Liver (tissue), 7 donors: ENCODE measurements at regions not wholly inside any gene's neighbourhood (a gene's known extent, or its start where the extent isn't known, plus 50 kb on each side); places are given as distances from the start of the nearest gene placed in this dataset.

ENCODE experiments used
- DNase-seq: peaks from one replicate; pipeline ENCODE4 v3.0.0-alpha.2; 2017; ENCODE audit warnings: low spot score
- H3K27ac ChIP-seq, 2 donors: one replicate each; pipeline ENCODE4 v1.7.0; 2013; ENCODE audit warnings: inconsistent platforms in 2 of 2, low read length in 2 of 2, control low read depth in 1 of 2, low read depth in 1 of 2, mild to moderate bottlenecking in 1 of 2
- H3K27me3 ChIP-seq, 4 donors: one replicate each; pipeline versions ENCODE4 v1.6.1 to v1.7.0; 2013; ENCODE audit warnings: low read length in 3 of 4, inconsistent platforms in 1 of 4, mild to moderate bottlenecking in 1 of 4, moderate library complexity in 1 of 4; ENCODE audit not compliant: control insufficient read depth in 4 of 4, insufficient read depth in 4 of 4
- H3K36me3 ChIP-seq, 4 donors: one replicate each; pipeline versions ENCODE4 v1.6.1 to v1.7.0; 2013; ENCODE audit warnings: low read length in 3 of 4, mild to moderate bottlenecking in 3 of 4, low read depth in 1 of 4, moderate library complexity in 1 of 4; ENCODE audit not compliant: control insufficient read depth in 4 of 4, insufficient read depth in 3 of 4
- H3K4me1 ChIP-seq, 4 donors: one replicate each; pipeline versions ENCODE4 v1.6.1 to v1.7.0; 2013; ENCODE audit warnings: low read length in 3 of 4, mild to moderate bottlenecking in 3 of 4, moderate library complexity in 1 of 4; ENCODE audit not compliant: control insufficient read depth in 4 of 4, insufficient read depth in 4 of 4
- H3K4me3 ChIP-seq, 3 donors: one replicate each; pipeline versions ENCODE4 v1.6.1 to v1.7.0; 2013; ENCODE audit warnings: low read length in 3 of 3, control low read depth in 1 of 3, low read depth in 1 of 3, mild to moderate bottlenecking in 1 of 3
- H3K9ac ChIP-seq, 2 donors: one replicate each; pipeline ENCODE4 v1.7.0; 2013; ENCODE audit warnings: low read length in 2 of 2, mild to moderate bottlenecking in 2 of 2, moderate library complexity in 2 of 2, control low read depth in 1 of 2, low read depth in 1 of 2
- H3K9me3 ChIP-seq, 4 donors: one replicate each; pipeline versions ENCODE4 v1.6.1 to v1.7.0; 2013; ENCODE audit warnings: low read length in 3 of 4; ENCODE audit not compliant: control insufficient read depth in 4 of 4
- ATF3 ChIP-seq: IDR thresholded peaks from 2 replicates; pipeline ENCODE4 v1.6.1; 2016; ENCODE audit warnings: antibody characterized with exemption
- EGR1 ChIP-seq, 2 donors: IDR thresholded peaks; 2 replicates each; pipeline ENCODE4 v1.6.1; 2016 to 2018; ENCODE audit warnings: antibody characterized with exemption in 2 of 2, low read depth in 2 of 2
- FOXA1 ChIP-seq: IDR thresholded peaks from 2 replicates; pipeline ENCODE4 v1.6.1; 2016; ENCODE audit warnings: antibody characterized with exemption
- FOXA2 ChIP-seq: IDR thresholded peaks from 2 replicates; pipeline ENCODE4 v1.6.1; 2016; ENCODE audit warnings: antibody characterized with exemption
- GABPA ChIP-seq, 2 donors: IDR thresholded peaks in 1 of 2; conservative IDR thresholded peaks in 1 of 2; 2 replicates each; pipeline ENCODE4 v1.6.1; 2016; ENCODE audit warnings: antibody characterized with exemption in 2 of 2, mild to moderate bottlenecking in 1 of 2, moderate library complexity in 1 of 2
- HNF4A ChIP-seq, 2 donors: conservative IDR thresholded peaks; 2 replicates each; pipeline ENCODE4 v1.6.1; 2016; ENCODE audit warnings: antibody characterized with exemption in 2 of 2, mild to moderate bottlenecking in 2 of 2
- JUND ChIP-seq, 2 donors: IDR thresholded peaks; 2 replicates each; pipeline ENCODE4 v1.6.1; 2016; ENCODE audit warnings: antibody characterized with exemption in 2 of 2
- MAX ChIP-seq: IDR thresholded peaks from 2 replicates; pipeline ENCODE4 v1.6.1; 2016; ENCODE audit warnings: antibody characterized with exemption
- NR2F2 ChIP-seq: IDR thresholded peaks from 2 replicates; pipeline ENCODE4 v1.6.1; 2016; ENCODE audit warnings: antibody characterized with exemption
- RAD21 ChIP-seq, 2 donors: IDR thresholded peaks; 2 replicates each; pipeline ENCODE4 v1.6.1; 2016; ENCODE audit warnings: antibody characterized with exemption in 2 of 2, mild to moderate bottlenecking in 2 of 2
- REST ChIP-seq: IDR thresholded peaks from 2 replicates; pipeline ENCODE4 v1.6.1; 2016; ENCODE audit warnings: antibody characterized with exemption, mild to moderate bottlenecking
- SP1 ChIP-seq: IDR thresholded peaks from 2 replicates; pipeline ENCODE4 v1.6.1; 2018; ENCODE audit warnings: antibody characterized with exemption, mild to moderate bottlenecking
- TAF1 ChIP-seq: conservative IDR thresholded peaks from 2 replicates; pipeline ENCODE4 v1.6.1; 2016; ENCODE audit warnings: antibody characterized with exemption, mild to moderate bottlenecking
- YY1 ChIP-seq: IDR thresholded peaks from 2 replicates; pipeline ENCODE4 v1.6.1; 2016; ENCODE audit warnings: antibody characterized with exemption, mild to moderate bottlenecking
- ZBTB33 ChIP-seq: IDR thresholded peaks from 2 replicates; pipeline ENCODE4 v1.6.1; 2016; ENCODE audit warnings: antibody characterized with exemption
- WGBS: extraction: QIAGEN DNeasy Blood & Tissue Kit; methylation state at CpG from one replicate; pipeline ENCODE4 v1.1.7; 2013; 5-methylcytosine and 5-hydroxymethylcytosine counted together
- donor health status: healthy.
- donor health status: healthy.
- donor health status: healthy.
- donor health status: healthy.

GRCh38 chr1:220966041-220966440 is 86.8 kb downstream of the HLX start:
- no peak overlapping the region for H3K27ac ChIP-seq
- no peak for DNase-seq

GRCh38 chr1:220966473-220966872 is 87.2 kb downstream of the HLX start:
- Histone ChIP-seq H3K4me3 (no peak overlapping the region), H3K27me3 (no peaks in the 10 kb centered on the region), H3K9ac (no peak overlapping the region), H3K9me3 (no peaks in the 10 kb centered on the region), H3K36me3 (no peaks in the 10 kb centered on the region), H3K27ac (no peak overlapping the region), H3K4me1 (peaks cover 0 to 11% (median 0%) of the 10 kb centered on the region in 4 donors)
- no peak for DNase-seq
- TF ChIP-seq FOXA1 (no peak), SP1 (no peak), ATF3 (no peak), RAD21 (IDR thresholded peaks at IDR 0.05) (no peak), NR2F2 (no peak), HNF4A (conservative IDR thresholded peaks at IDR 0.05) (no peak), ZBTB33 (no peak), TAF1 (no peak)

More at GRCh38 chr1:220966041-220966440, 86.8 kb downstream of the HLX start:
- Histone ChIP-seq H3K9ac (no peak overlapping the region), H3K27me3 (no peaks in the 10 kb centered on the region), H3K36me3 (no peaks in the 10 kb centered on the region), H3K4me3 (no peak overlapping the region), H3K9me3 (no peaks in the 10 kb centered on the region), H3K4me1 (peaks cover 0 to 14% (median 0%) of the 10 kb centered on the region in 4 donors)
- no peak for TF ChIP-seq HNF4A (conservative IDR thresholded peaks at IDR 0.05)
- TF ChIP-seq EGR1 (IDR thresholded peaks at IDR 0.05; ENCODE audit: low read depth in 2 of 2), result no peak
- no peak for TF ChIP-seq YY1
- TF ChIP-seq ATF3, result no peak
- TF ChIP-seq FOXA1, result no peak
- TF ChIP-seq FOXA2, result no peak
- TF ChIP-seq MAX, result no peak
- no peak for TF ChIP-seq SP1
- TF ChIP-seq REST, result no peak
- no peak for TF ChIP-seq NR2F2
- TF ChIP-seq GABPA (IDR thresholded peaks at IDR 0.05 in 1 of 2, conservative IDR thresholded peaks at IDR 0.05 in 1 of 2), result no peak
- TF ChIP-seq ZBTB33, result no peak
- no peak for TF ChIP-seq TAF1
- no peak for TF ChIP-seq JUND (IDR thresholded peaks at IDR 0.05)
- no peak for TF ChIP-seq RAD21 (IDR thresholded peaks at IDR 0.05)
- 90% methylated on average over 3 of the region's 3 CpGs for WGBS
